HepG2 (cell line): ENCODE measurements at regions not wholly inside any gene's neighbourhood (a gene's known extent, or its start where the extent isn't known, plus 50 kb on each side); places are given as distances from the start of the nearest gene placed in this dataset.

Experiments used
- ATAC-seq: fragments of 200-7000 bp; cut with Tn5 transposase; 3 replicates; pipeline ENCODE4 v1.9.1; 2020; ENCODE audit warnings: mild to moderate bottlenecking, moderate library complexity
- BruUV-seq: library from RNA; stranded (reverse); fragments of 400-500 nt; replicated peaks from 2 replicates; lab custom pipeline; 2021; lab: Mats Ljungman, UMichigan
- CTCF ChIA-PET: fragments of 300-600 bp; formaldehyde crosslinking; extraction: SDS; loops from one replicate; lab custom pipeline; 2021; ENCODE audit warnings: low total read pairs, inconsistent platforms, low intra/inter-chr PET ratio; lab: Yijun Ruan, JAX
- POLR2A ChIA-PET: fragments of 350-600 bp; sonication (Branson Sonifier 250); formaldehyde crosslinking; loops from one replicate; lab custom pipeline; 2020; ENCODE audit warnings: antibody characterized with exemption, inconsistent platforms; lab: Yijun Ruan, JAX
- DNase-seq: peaks from one replicate; pipeline ENCODE4 v3.0.0-alpha.2; 2015; ENCODE audit warnings: low spot score
- FAIRE-seq: peaks from 3 replicates; lab custom pipeline; 2011; peaks lifted over from hg19 to GRCh38; lab: Jason Lieb, UNC
- H2AFZ ChIP-seq: one replicate; pipeline ENCODE4 v1.6.1; 2011; ENCODE audit warnings: low read length, inconsistent platforms
- H3K27ac ChIP-seq: fragments of 300-600 bp; 3 replicates; pipeline ENCODE4 v1.8.0; 2011; ENCODE audit warnings: mixed run types, mild to moderate bottlenecking, mixed read lengths, low read length, inconsistent platforms; ENCODE audit not compliant: insufficient read depth; ENCODE audit errors: extremely low read length
- H3K27me3 ChIP-seq, 2 experiments: fragments of 200-600 bp in 1 of 2; 2 replicates in 1 of 2; 3 replicates in 1 of 2; pipeline versions ENCODE4 v1.6.0 to v1.8.0; 2011; ENCODE audit warnings: low read length in 2 of 2, mild to moderate bottlenecking in 2 of 2, moderate library complexity in 2 of 2, inconsistent platforms in 1 of 2; ENCODE audit not compliant: insufficient read depth in 2 of 2, control insufficient read depth in 1 of 2
- H3K36me3 ChIP-seq, 2 experiments: fragments of 200-600 bp in 1 of 2; replicated peaks in 1 of 2; 2 replicates in 1 of 2; 3 replicates in 1 of 2; pipeline versions ENCODE4 v1.5.1 to v1.8.0; 2011; ENCODE audit warnings: low read length in 2 of 2, inconsistent platforms in 1 of 2; ENCODE audit not compliant: insufficient read depth in 2 of 2, control insufficient read depth in 1 of 2
- H3K4me1 ChIP-seq: 2 replicates; pipeline ENCODE4 v1.5.1; 2012; ENCODE audit warnings: low read length, inconsistent platforms; ENCODE audit not compliant: insufficient read depth
- H3K4me2 ChIP-seq: 2 replicates; pipeline ENCODE4 v1.6.0; 2011; ENCODE audit warnings: low read depth, low read length, inconsistent platforms
- H3K4me3 ChIP-seq, 3 experiments: fragments of 200-600 bp in 1 of 3; sonication (generic), shearing (Covaris generic) in 1 of 3; replicated peaks in 1 of 3; 2 replicates each; pipeline ENCODE4 v1.5.1; 2011 to 2016; ENCODE audit warnings: low read length in 3 of 3, inconsistent platforms in 2 of 3, low read depth in 2 of 3, mild to moderate bottlenecking in 2 of 3, control low read depth in 1 of 3, mixed read lengths in 1 of 3; ENCODE audit not compliant: insufficient read depth in 1 of 3
- H3K79me2 ChIP-seq: one replicate; pipeline ENCODE4 v1.6.1; 2011; ENCODE audit warnings: low read length, inconsistent platforms; ENCODE audit not compliant: insufficient read depth
- H3K9ac ChIP-seq: 2 replicates; pipeline ENCODE4 v1.6.0; 2011; ENCODE audit warnings: mild to moderate bottlenecking, low read depth, low read length, inconsistent platforms; ENCODE audit not compliant: insufficient read depth
- H3K9me3 ChIP-seq: 2 replicates; pipeline ENCODE4 v1.5.1; 2012; ENCODE audit warnings: mild to moderate bottlenecking, low read length
- H4K20me1 ChIP-seq: 2 replicates; pipeline ENCODE4 v1.6.0; 2011; ENCODE audit warnings: inconsistent platforms, mild to moderate bottlenecking, low read length, moderate library complexity; ENCODE audit not compliant: insufficient read depth
- AGO1 ChIP-seq: fragments of 200-400 bp; formaldehyde crosslinking; IDR thresholded peaks from 2 replicates; pipeline ENCODE4 v1.6.1; 2017; ENCODE audit warnings: mild to moderate bottlenecking, low read depth, low read length, moderate library complexity; ENCODE audit not compliant: poor library complexity, severe bottlenecking
- CCDC6 ChIP-seq: sonication (generic); formaldehyde crosslinking; IDR thresholded peaks from 2 replicates; pipeline ENCODE4 v1.8.1; 2022; ENCODE audit warnings: mild to moderate bottlenecking, missing genetic modification reagents, moderate library complexity
- GPN1 ChIP-seq: sonication (generic); formaldehyde crosslinking; IDR thresholded peaks from 2 replicates; pipeline ENCODE4 v1.5.1; 2020; ENCODE audit warnings: missing genetic modification reagents, borderline replicate concordance
- MED13 ChIP-seq: sonication (generic); formaldehyde crosslinking; IDR thresholded peaks from 2 replicates; pipeline ENCODE4 v1.5.0; 2020; ENCODE audit warnings: missing genetic modification reagents
- NCOR1 ChIP-seq: fragments of 200-600 bp; sonication (generic); IDR thresholded peaks from 2 replicates; pipeline ENCODE4 v1.7.0; 2017; ENCODE audit warnings: antibody characterized with exemption, low read length, borderline replicate concordance
- NPAS2 ChIP-seq: sonication (generic); formaldehyde crosslinking; IDR thresholded peaks from 2 replicates; pipeline ENCODE4 v1.8.0; 2022; ENCODE audit warnings: mild to moderate bottlenecking, missing genetic modification reagents, borderline replicate concordance
- PAWR ChIP-seq: sonication (generic); formaldehyde crosslinking; IDR thresholded peaks from 2 replicates; pipeline ENCODE4 v1.4.0; 2020; ENCODE audit warnings: missing genetic modification reagents, mild to moderate bottlenecking, borderline replicate concordance
- REPIN1 ChIP-seq: sonication (generic); formaldehyde crosslinking; IDR thresholded peaks from 2 replicates; pipeline ENCODE4 v1.8.0; 2022; ENCODE audit warnings: missing genetic modification reagents, low read depth, mild to moderate bottlenecking, borderline replicate concordance
- U2AF2 ChIP-seq: fragments of 200-400 bp; formaldehyde crosslinking; IDR thresholded peaks from 2 replicates; pipeline ENCODE4 v1.6.1; 2017; ENCODE audit warnings: low read depth, mild to moderate bottlenecking, low read length
- ZMYM2 ChIP-seq: sonication (generic); formaldehyde crosslinking; IDR thresholded peaks from 2 replicates; pipeline ENCODE4 v1.8.0; 2022; ENCODE audit warnings: mild to moderate bottlenecking, missing genetic modification reagents
- ZNF225 ChIP-seq: sonication (generic); formaldehyde crosslinking; IDR thresholded peaks from 2 replicates; pipeline ENCODE4 v1.4.0; 2020; ENCODE audit warnings: mild to moderate bottlenecking, missing genetic modification reagents
- ZNF510 ChIP-seq: sonication (generic); formaldehyde crosslinking; IDR thresholded peaks from 2 replicates; pipeline ENCODE4 v1.4.0; 2020; ENCODE audit warnings: low read depth, mild to moderate bottlenecking, missing genetic modification reagents
- ZNF513 ChIP-seq: sonication (generic); formaldehyde crosslinking; conservative IDR thresholded peaks from 2 replicates; pipeline ENCODE4 v1.5.0; 2020; ENCODE audit warnings: missing genetic modification reagents
- ZNF644 ChIP-seq: IDR thresholded peaks from 2 replicates; pipeline ENCODE4 v1.6.1; 2016; ENCODE audit warnings: low read depth
- ZNF737 ChIP-seq: sonication (generic); formaldehyde crosslinking; IDR thresholded peaks from 2 replicates; pipeline ENCODE4 v1.5.0; 2020; ENCODE audit warnings: missing genetic modification reagents, mild to moderate bottlenecking, borderline replicate concordance
- WGBS: methylation state at CpG from one replicate; pipeline ENCODE4 v1.1.6; 2017; ENCODE audit warnings: low lambda C conversion rate; 5-methylcytosine and 5-hydroxymethylcytosine counted together
- in situ Hi-C: cut with HindIII; loops from 2 replicates; pipeline ENCODE4 v1.10.0; 2017; ENCODE audit warnings: low pct_unique_long_range_greater_than_20kb; ENCODE audit not compliant: extremely low pct_ligation_motif_present
- intact Hi-C: fragments of 100-400 bp; cut with micrococcal nuclease; formaldehyde crosslinking; loops from one replicate; pipeline ENCODE4 v1.10.0; 2022; ENCODE audit not compliant: unreplicated experiment
- TF ChIP-seq, protein P1 (sequence below): sonication (generic); formaldehyde crosslinking; IDR thresholded peaks from 2 replicates; pipeline ENCODE4 v1.4.0; 2020; ENCODE audit warnings: missing genetic modification reagents

GRCh38 chr12:127393896-127394295 lies 873.1 kb upstream of the TMEM132C start:
- H3K79me2 ChIP-seq: no peaks in the 10 kb centered on the region
- H3K9me3 ChIP-seq: no peaks in the 10 kb centered on the region
- TF ChIP-seq ZMYM2 (CRISPR knock-in tag): no peak
- TF ChIP-seq ZNF737 (CRISPR knock-in tag): no peak
- no peak for TF ChIP-seq REPIN1 (CRISPR knock-in tag)
- POLR2A ChIA-PET: no interaction called here
- no peak for FAIRE-seq
- H3K4me1 ChIP-seq: no peaks in the 10 kb centered on the region
- H4K20me1 ChIP-seq: no peaks in the 10 kb centered on the region
- intact Hi-C loops: no loop called here
- H3K36me3 ChIP-seq: no peaks in the 10 kb centered on the region
- H2AFZ ChIP-seq: no peak overlapping the region
- no peak for ATAC-seq
- no TSS peak for BruUV-seq
- DNase-seq: no peak
- no peak overlapping the region for H3K4me3 ChIP-seq
- CTCF ChIA-PET: no interaction called here
- H3K9ac ChIP-seq: no peak overlapping the region
- H3K27me3 ChIP-seq: no peaks in the 10 kb centered on the region
- H3K4me2 ChIP-seq: no peak overlapping the region
- 0% methylated on average over 2 of the region's 2 CpGs for WGBS
- in situ Hi-C loops: loop anchor here (25.0 kb wide), 2 partner anchors 282 to 1857 kb away; no protein-coding TSS in a partner anchor
- no peak overlapping the region for H3K27ac ChIP-seq

- Histone ChIP-seq H3K9me3 (no peaks in the 10 kb centered on the region), H3K4me3 (no peak overlapping the region), H3K79me2 (no peaks in the 10 kb centered on the region), H3K4me1 (no peaks in the 10 kb centered on the region), H3K27me3 (no peaks in the 10 kb centered on the region), H2AFZ (no peak overlapping the region), H3K36me3 (no peaks in the 10 kb centered on the region), H3K9ac (no peak overlapping the region), H4K20me1 (no peaks in the 10 kb centered on the region), H3K27ac (no peak overlapping the region), H3K4me2 (no peak overlapping the region)
- POLR2A ChIA-PET: no interaction called here
- no peak for FAIRE-seq
- no TSS peak for BruUV-seq
- no peak for DNase-seq
- WGBS: 5% methylated on average over 5 of the region's 5 CpGs
- ATAC-seq: no peak
- CTCF ChIA-PET: no interaction called here
- in situ Hi-C loops (loop anchor here (25.0 kb wide), 2 partner anchors 284 to 1859 kb away; no protein-coding TSS in a partner anchor), intact Hi-C loops (no loop called here)
- TF ChIP-seq ZNF225 (CRISPR knock-in tag) (no peak), U2AF2 (no peak), PAWR (no peak), MED13 (CRISPR knock-in tag) (no peak), AGO1 (no peak), NCOR1 (no peak), ZNF644 (no peak), NPAS2 (no peak), ZNF510 (CRISPR knock-in tag) (no peak), GPN1 (CRISPR knock-in tag) (no peak), CCDC6 (no peak), ZNF513 (CRISPR knock-in tag) (no peak)
- TF ChIP-seq, protein P1, sequence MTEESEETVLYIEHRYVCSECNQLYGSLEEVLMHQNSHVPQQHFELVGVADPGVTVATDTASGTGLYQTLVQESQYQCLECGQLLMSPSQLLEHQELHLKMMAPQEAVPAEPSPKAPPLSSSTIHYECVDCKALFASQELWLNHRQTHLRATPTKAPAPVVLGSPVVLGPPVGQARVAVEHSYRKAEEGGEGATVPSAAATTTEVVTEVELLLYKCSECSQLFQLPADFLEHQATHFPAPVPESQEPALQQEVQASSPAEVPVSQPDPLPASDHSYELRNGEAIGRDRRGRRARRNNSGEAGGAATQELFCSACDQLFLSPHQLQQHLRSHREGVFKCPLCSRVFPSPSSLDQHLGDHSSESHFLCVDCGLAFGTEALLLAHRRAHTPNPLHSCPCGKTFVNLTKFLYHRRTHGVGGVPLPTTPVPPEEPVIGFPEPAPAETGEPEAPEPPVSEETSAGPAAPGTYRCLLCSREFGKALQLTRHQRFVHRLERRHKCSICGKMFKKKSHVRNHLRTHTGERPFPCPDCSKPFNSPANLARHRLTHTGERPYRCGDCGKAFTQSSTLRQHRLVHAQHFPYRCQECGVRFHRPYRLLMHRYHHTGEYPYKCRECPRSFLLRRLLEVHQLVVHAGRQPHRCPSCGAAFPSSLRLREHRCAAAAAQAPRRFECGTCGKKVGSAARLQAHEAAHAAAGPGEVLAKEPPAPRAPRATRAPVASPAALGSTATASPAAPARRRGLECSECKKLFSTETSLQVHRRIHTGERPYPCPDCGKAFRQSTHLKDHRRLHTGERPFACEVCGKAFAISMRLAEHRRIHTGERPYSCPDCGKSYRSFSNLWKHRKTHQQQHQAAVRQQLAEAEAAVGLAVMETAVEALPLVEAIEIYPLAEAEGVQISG (CRISPR knock-in tag): no peak
These were observed 870.2 kb upstream of the TMEM132C start for GRCh38 chr12:127396734-127397133.
